ENCODE measurements at regions not wholly inside any gene's neighbourhood (a gene's known extent, or its start where the extent isn't known, plus 50 kb on each side); places are given as distances from the start of the nearest gene placed in this dataset.

- H3K27me3 ChIP-seq (replicated peaks in 1 of 2; ENCODE audit: control insufficient read depth in 2 of 2, insufficient read depth in 2 of 2, low read length in 1 of 2) = no peaks in the 10 kb centered on the region
- intact Hi-C loops (cut with micrococcal nuclease; ENCODE audit: unreplicated experiment) (no loop called here), in situ Hi-C loops (cut with MboI) (no loop called here)
- RAD21 ChIA-PET (ENCODE audit: unreplicated experiment) = no interaction called here
- WGBS (ENCODE audit: insufficient coverage, insufficient replicate concordance, low lambda C conversion rate, missing lambda C conversion rate) = 22% methylated on average over 2 of the region's 2 CpGs
- POLR2A ChIA-PET = no interaction called here
- no peaks in the 10 kb centered on the region for H3K79me2 ChIP-seq (ENCODE audit: control insufficient read depth, insufficient read depth, low read length)
- H3K4me1 ChIP-seq (ENCODE audit: control insufficient read depth, insufficient read depth, low read length) = no peaks in the 10 kb centered on the region
- SMC1A ChIA-PET (ENCODE audit: uncharacterized antibody, unreplicated experiment) = no interaction called here
- no peak for DNase-seq (ENCODE audit: low read depth, low spot score)
- H3K27ac ChIP-seq (ENCODE audit: control insufficient read depth, insufficient read depth) = no peak overlapping the region
- no peak overlapping the region for H3K4me3 ChIP-seq
- H3K9me3 ChIP-seq (replicated peaks; ENCODE audit: control insufficient read depth, insufficient read depth, low read length) = no peaks in the 10 kb centered on the region
- CTCF ChIA-PET = no interaction called here
- no peak for ATAC-seq
- H3K36me3 ChIP-seq (ENCODE audit: control insufficient read depth in 2 of 2, insufficient read depth in 2 of 2, low read length in 1 of 2) = no peaks in the 10 kb centered on the region
- H3K4me2 ChIP-seq (ENCODE audit: control insufficient read depth, insufficient read depth) = no peak overlapping the region
- no TSS peak for BruUV-seq (replicated peaks)
- H3K9ac ChIP-seq (ENCODE audit: control insufficient read depth, insufficient read depth, low read length) = no peak overlapping the region
- no peaks in the 10 kb centered on the region for H4K20me1 ChIP-seq (ENCODE audit: control insufficient read depth, insufficient read depth)
- no peak for FAIRE-seq
- no peak overlapping the region for H2AFZ ChIP-seq (ENCODE audit: control insufficient read depth, low read depth, low read length)
- TF ChIP-seq RELB (IDR thresholded peaks at IDR 0.05; ENCODE audit: low read depth) = no peak
- TF ChIP-seq NRF1 (conservative IDR thresholded peaks at IDR 0.05; ENCODE audit: low read depth, low read length) = no peak
- no peak for TF ChIP-seq POLR2A (IDR thresholded peaks at IDR 0.05; ENCODE audit: low read depth, low read length)
- no peak for TF ChIP-seq ETV6 (conservative IDR thresholded peaks at IDR 0.05 in 1 of 2, IDR thresholded peaks at IDR 0.05 in 1 of 2; ENCODE audit: borderline replicate concordance in 1 of 2, low read depth in 1 of 2)
- no peak for TF ChIP-seq ZBTB11 (CRISPR knock-in tag; IDR thresholded peaks at IDR 0.05)
- TF ChIP-seq RB1 (IDR thresholded peaks at IDR 0.05; ENCODE audit: borderline replicate concordance) = no peak
- no peak for TF ChIP-seq KAT2A (conservative IDR thresholded peaks at IDR 0.05; ENCODE audit: control insufficient read depth, low read depth, low read length)
- TF ChIP-seq NKRF (conservative IDR thresholded peaks at IDR 0.05) = no peak
- no peak for TF ChIP-seq ATF2 (IDR thresholded peaks at IDR 0.05; ENCODE audit: low read length)
- TF ChIP-seq FOXM1 (IDR thresholded peaks at IDR 0.05; ENCODE audit: low read depth, low read length) = no peak
- TF ChIP-seq CUX1 (IDR thresholded peaks at IDR 0.05; ENCODE audit: insufficient replicate concordance, low read depth, low read length) = no peak
Observed at GRCh38 chr18:27826101-27826500, 350.8 kb downstream of the CDH2 start.

Data from GM12878 (cell line).